ENCODE measurements at regions not wholly inside any gene's neighbourhood (a gene's known extent, or its start where the extent isn't known, plus 50 kb on each side); places are given as distances from the start of the nearest gene placed in this dataset.

DNA sequence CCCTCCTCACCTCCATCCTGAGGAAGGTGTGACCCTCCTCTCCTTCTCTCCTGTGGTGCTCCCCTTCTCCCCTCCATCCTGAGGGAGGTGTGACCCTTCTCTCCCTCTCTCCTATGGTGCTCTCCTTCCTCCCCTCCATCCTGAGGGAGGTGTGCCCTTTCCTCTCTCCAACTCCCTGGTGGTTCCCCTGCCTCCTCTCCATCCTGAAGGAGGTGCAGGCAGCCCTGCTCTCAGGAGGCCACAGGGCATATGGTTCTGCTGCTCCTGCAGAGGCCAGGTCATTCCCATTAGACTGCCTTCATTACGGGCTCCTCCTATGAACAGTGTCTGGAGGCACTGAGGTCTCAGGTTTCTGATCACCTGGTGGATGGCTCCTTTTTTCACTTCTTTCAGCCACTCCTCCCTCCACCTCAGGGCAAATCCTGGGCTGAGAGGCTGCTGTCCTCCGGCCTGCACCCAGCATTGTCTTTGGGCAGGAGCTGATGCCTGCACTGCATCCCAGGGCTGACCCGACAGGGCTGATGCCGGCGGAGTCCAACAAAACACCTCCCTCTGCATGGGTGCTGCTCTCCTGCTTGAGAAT, 197.1 kb downstream of the MED10 start:
- H3K27ac ChIP-seq (ENCODE audit: low read depth, low read length): no peak overlapping the region
- H3K9me3 ChIP-seq (ENCODE audit: insufficient read depth, low read depth, low read length): no peaks in the 10 kb centered on the region
- H3K9ac ChIP-seq (ENCODE audit: low read depth, low read length): no peak overlapping the region
- WGBS: 83% methylated on average over 5 of the region's 5 CpGs
- no peaks in the 10 kb centered on the region for H3K27me3 ChIP-seq (ENCODE audit: insufficient read depth, low read length)
- no peaks in the 10 kb centered on the region for H3K36me3 ChIP-seq (ENCODE audit: insufficient read depth, low read length)
- no peak overlapping the region for H3K4me3 ChIP-seq (ENCODE audit: low read length)
- no peaks in the 10 kb centered on the region for H3K4me1 ChIP-seq (ENCODE audit: insufficient read depth, low read length)

DNA sequence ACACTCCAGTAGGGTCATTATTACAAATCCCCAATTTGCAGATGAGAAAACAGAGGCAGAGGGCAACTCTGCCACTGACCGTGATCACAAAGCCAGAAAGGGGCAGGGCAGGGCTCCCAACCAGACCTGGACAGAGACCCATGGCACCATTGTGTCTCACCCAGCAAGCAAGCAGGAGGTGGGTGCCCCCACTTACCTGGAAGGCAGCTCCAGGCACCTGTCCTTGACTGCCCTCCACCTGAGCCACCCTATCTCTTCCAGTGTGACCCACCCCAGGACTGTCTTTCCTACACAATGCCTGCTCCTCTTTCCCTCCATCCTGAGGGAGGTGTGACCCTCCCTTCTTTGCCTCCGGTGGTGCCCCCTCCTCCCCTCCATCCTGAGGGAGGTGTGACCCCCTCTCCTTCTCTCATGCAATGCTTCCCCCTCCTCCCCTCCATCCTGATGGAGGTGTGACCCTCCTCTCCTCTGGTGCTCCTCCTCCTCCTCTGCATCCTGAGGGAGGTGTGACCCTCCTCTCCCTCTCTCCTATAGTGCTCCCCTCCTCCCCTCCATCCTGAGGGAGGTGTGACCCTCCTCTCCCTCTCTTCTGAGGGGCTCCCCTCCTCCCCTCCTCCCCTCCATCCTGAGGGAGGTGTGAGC, 198.0 kb downstream of the MED10 start:
- Histone ChIP-seq H3K9me3 (ENCODE audit: insufficient read depth, low read depth, low read length) (no peaks in the 10 kb centered on the region), H3K4me1 (ENCODE audit: insufficient read depth, low read length) (no peaks in the 10 kb centered on the region), H3K27me3 (ENCODE audit: insufficient read depth, low read length) (no peaks in the 10 kb centered on the region), H3K4me3 (ENCODE audit: low read length) (no peak overlapping the region), H3K9ac (ENCODE audit: low read depth, low read length) (no peak overlapping the region), H3K36me3 (ENCODE audit: insufficient read depth, low read length) (no peaks in the 10 kb centered on the region), H3K27ac (ENCODE audit: low read depth, low read length) (no peak overlapping the region)
- WGBS: 78% methylated on average over 2 of the region's 2 CpGs

DNA sequence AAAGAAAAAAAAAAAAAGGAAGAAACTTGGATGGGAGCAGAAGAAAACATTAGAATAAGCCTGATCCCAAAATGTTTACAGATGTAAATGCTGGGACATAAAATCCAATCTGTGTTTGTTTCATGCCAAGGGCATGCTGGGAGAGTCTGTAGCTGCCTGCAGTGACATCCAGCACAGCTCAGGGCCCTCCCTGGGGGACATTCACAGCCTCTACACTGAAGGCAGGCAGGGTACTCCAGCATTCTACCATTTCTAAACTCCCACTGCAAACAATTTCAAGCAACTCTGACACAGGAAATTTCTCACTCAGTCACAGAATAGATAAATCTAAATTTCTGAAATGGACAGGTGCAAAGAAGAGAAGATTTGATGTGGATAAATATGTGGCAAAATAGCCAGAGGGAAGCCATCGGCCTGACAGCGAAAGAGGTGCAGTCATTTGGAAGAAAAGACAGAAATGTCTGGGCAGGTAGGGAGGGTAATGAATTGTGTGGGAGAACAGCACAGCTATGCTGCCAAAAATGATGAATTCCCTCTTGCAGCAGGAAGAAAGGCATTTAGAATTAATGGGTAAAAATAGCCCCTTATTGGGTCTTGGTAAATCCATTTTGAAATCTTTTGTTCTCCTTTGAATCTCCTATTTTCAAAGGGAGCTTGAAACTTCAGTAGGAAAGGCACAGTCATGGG, 199.4 kb downstream of the MED10 start:
- Histone ChIP-seq H3K9ac (ENCODE audit: low read depth, low read length) (no peak overlapping the region), H3K36me3 (ENCODE audit: insufficient read depth, low read length) (no peaks in the 10 kb centered on the region), H3K4me1 (ENCODE audit: insufficient read depth, low read length) (no peaks in the 10 kb centered on the region), H3K4me3 (ENCODE audit: low read length) (no peak overlapping the region), H3K27ac (ENCODE audit: low read depth, low read length) (no peak overlapping the region), H3K27me3 (ENCODE audit: insufficient read depth, low read length) (no peaks in the 10 kb centered on the region), H3K9me3 (ENCODE audit: insufficient read depth, low read depth, low read length) (no peaks in the 10 kb centered on the region)
- 97% methylated on average over 2 of the region's 2 CpGs for WGBS

- Histone ChIP-seq H3K36me3 (ENCODE audit: insufficient read depth, low read length) (no peaks in the 10 kb centered on the region), H3K27ac (ENCODE audit: low read depth, low read length) (no peak overlapping the region), H3K9ac (ENCODE audit: low read depth, low read length) (no peak overlapping the region), H3K4me3 (ENCODE audit: low read length) (no peak overlapping the region), H3K9me3 (ENCODE audit: insufficient read depth, low read depth, low read length) (no peaks in the 10 kb centered on the region), H3K27me3 (ENCODE audit: insufficient read depth, low read length) (no peaks in the 10 kb centered on the region), H3K4me1 (ENCODE audit: insufficient read depth, low read length) (no peaks in the 10 kb centered on the region)
- WGBS: 98% methylated on average over 4 of the region's 5 CpGs
These were observed 200.4 kb downstream of the MED10 start for GRCh38 chr5:6177926-6178325.

DNA sequence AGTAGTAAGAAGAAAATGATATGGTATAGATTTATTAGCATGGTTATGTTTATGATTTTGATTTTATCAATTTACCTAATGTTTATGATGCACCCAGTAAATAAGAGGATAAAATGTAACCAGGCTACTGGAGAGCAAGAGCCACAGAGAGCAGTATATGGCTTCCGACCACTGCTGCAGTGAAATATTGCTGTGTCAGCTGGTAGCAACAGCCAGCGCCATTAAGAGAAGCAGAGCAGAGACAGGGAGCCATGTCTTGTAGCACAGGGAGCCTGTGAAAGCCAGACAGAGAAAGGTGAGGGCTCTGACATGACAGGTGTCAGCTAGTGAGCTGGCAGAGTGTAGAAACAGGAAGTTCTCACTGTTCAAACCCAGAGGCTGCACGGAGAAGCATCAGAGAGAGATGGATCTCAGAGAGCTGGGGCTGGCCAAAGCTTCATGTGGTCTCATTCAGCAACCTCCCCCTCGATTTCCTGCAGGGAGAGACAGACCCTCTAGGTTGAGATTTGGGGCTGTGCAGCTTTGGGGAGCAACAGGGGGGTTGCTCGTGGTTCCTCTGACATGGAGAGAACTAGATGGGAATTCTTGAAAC, 202.1 kb downstream of the MED10 start:
- no peaks in the 10 kb centered on the region for H3K9me3 ChIP-seq (ENCODE audit: insufficient read depth, low read depth, low read length)
- no peaks in the 10 kb centered on the region for H3K27me3 ChIP-seq (ENCODE audit: insufficient read depth, low read length)
- no peak overlapping the region for H3K4me3 ChIP-seq (ENCODE audit: low read length)
- no peak overlapping the region for H3K9ac ChIP-seq (ENCODE audit: low read depth, low read length)
- H3K27ac ChIP-seq (ENCODE audit: low read depth, low read length): no peak overlapping the region
- no peaks in the 10 kb centered on the region for H3K36me3 ChIP-seq (ENCODE audit: insufficient read depth, low read length)
- WGBS: 87% methylated on average over 5 of the region's 5 CpGs
- H3K4me1 ChIP-seq (ENCODE audit: insufficient read depth, low read length): no peaks in the 10 kb centered on the region

GRCh38 chr5:6175172-6175854, 203.0 kb downstream of the MED10 start:
- H3K4me3 ChIP-seq (ENCODE audit: low read length): no peak overlapping the region
- WGBS: 93% methylated on average over 6 of the region's 6 CpGs
- no peak overlapping the region for H3K27ac ChIP-seq (ENCODE audit: low read depth, low read length)
- no peaks in the 10 kb centered on the region for H3K36me3 ChIP-seq (ENCODE audit: insufficient read depth, low read length)
- no peak overlapping the region for H3K9ac ChIP-seq (ENCODE audit: low read depth, low read length)
- no peaks in the 10 kb centered on the region for H3K9me3 ChIP-seq (ENCODE audit: insufficient read depth, low read depth, low read length)
- no peaks in the 10 kb centered on the region for H3K4me1 ChIP-seq (ENCODE audit: insufficient read depth, low read length)
- H3K27me3 ChIP-seq (ENCODE audit: insufficient read depth, low read length): no peaks in the 10 kb centered on the region

DNA sequence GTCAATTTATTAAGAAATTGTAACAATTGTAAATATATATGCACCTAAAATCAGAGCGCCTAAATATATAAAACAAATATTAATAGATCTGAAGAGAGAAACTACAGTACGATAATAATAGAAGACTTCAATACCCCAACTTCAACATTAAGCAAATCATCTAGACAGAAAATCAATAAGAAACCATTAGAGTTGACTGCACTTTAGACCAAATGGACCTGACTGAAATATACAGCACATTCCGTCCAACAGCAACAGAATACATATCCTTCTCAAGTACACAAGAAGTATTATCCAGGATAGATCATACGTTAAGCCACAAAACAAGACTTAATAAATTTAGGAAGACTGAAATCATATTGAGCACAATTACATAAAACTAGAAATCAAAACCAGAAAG, 208.7 kb downstream of the MED10 start:
- no peak overlapping the region for H3K4me3 ChIP-seq (ENCODE audit: low read length)
- H3K27ac ChIP-seq (ENCODE audit: low read depth, low read length): no peak overlapping the region
- H3K36me3 ChIP-seq (ENCODE audit: insufficient read depth, low read length): no peaks in the 10 kb centered on the region
- 87% methylated on average over 4 of the region's 4 CpGs for WGBS
- no peak overlapping the region for H3K9ac ChIP-seq (ENCODE audit: low read depth, low read length)
- H3K27me3 ChIP-seq (ENCODE audit: insufficient read depth, low read length): no peaks in the 10 kb centered on the region
- H3K4me1 ChIP-seq (ENCODE audit: insufficient read depth, low read length): no peaks in the 10 kb centered on the region
- H3K9me3 ChIP-seq (ENCODE audit: insufficient read depth, low read depth, low read length): no peaks in the 10 kb centered on the region

DNA sequence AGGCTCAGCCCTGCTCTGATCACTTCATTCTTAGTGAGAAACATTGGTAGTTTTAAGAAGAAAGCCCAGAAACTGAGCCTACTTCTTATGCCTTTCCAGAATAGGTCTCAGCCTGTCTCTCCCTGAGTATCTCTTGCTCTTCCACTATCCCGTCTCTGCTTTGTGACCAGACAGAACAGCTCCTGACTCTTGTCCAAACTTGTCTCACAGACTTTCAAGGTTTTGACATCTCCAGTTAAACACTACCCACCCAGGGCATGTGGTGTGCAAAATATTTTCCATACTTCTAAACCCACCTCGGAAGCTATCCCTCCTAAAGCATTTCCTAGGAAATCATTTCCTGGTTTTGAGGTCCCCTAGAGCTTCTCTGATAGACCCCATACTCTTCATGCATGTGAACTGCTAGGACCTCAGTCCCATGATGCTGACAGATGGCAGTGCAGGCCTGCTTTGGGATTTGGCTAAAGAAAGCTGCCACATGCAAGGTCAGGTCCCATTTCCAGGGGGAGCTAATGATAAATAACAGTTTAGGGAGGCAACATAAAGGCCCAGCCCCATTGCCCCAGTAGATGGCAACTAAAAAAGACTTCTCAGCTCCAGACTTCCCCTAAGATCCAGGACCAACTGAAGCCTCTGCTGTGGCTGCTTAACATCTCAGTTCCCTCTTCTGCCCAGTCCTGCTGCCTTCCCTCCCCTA, 211.5 kb downstream of the MED10 start:
- no peaks in the 10 kb centered on the region for H3K36me3 ChIP-seq (ENCODE audit: insufficient read depth, low read length)
- H3K9me3 ChIP-seq (ENCODE audit: insufficient read depth, low read depth, low read length): no peaks in the 10 kb centered on the region
- no peaks in the 10 kb centered on the region for H3K27me3 ChIP-seq (ENCODE audit: insufficient read depth, low read length)
- 95% methylated on average over 2 of the region's 2 CpGs for WGBS
- H3K9ac ChIP-seq (ENCODE audit: low read depth, low read length): no peak overlapping the region
- no peak overlapping the region for H3K27ac ChIP-seq (ENCODE audit: low read depth, low read length)
- no peak overlapping the region for H3K4me3 ChIP-seq (ENCODE audit: low read length)
- H3K4me1 ChIP-seq (ENCODE audit: insufficient read depth, low read length): 0 out of 2 replicates have a peak, but pooled peaks cover 3% of the 10 kb centered on the region

GRCh38 chr5:6163913-6164312, 214.4 kb downstream of the MED10 start:
- Histone ChIP-seq H3K4me3 (ENCODE audit: low read length) (no peak overlapping the region), H3K4me1 (ENCODE audit: insufficient read depth, low read length) (peaks cover 9% of the 10 kb centered on the region; the same call in 1 of the 2 replicates), H3K36me3 (ENCODE audit: insufficient read depth, low read length) (no peaks in the 10 kb centered on the region), H3K27me3 (ENCODE audit: insufficient read depth, low read length) (no peaks in the 10 kb centered on the region), H3K9ac (ENCODE audit: low read depth, low read length) (no peak overlapping the region), H3K9me3 (ENCODE audit: insufficient read depth, low read depth, low read length) (no peaks in the 10 kb centered on the region), H3K27ac (ENCODE audit: low read depth, low read length) (no peak overlapping the region)
- WGBS: 90% methylated on average over 6 of the region's 6 CpGs

GRCh38 chr5:6162175-6162574, 216.2 kb downstream of the MED10 start:
- no peaks in the 10 kb centered on the region for H3K27me3 ChIP-seq (ENCODE audit: insufficient read depth, low read length)
- H3K9ac ChIP-seq (ENCODE audit: low read depth, low read length): no peak overlapping the region
- H3K4me3 ChIP-seq (ENCODE audit: low read length): no peak overlapping the region
- no peaks in the 10 kb centered on the region for H3K9me3 ChIP-seq (ENCODE audit: insufficient read depth, low read depth, low read length)
- peaks cover 9% of the 10 kb centered on the region; the same call in 1 of the 2 replicates for H3K4me1 ChIP-seq (ENCODE audit: insufficient read depth, low read length)
- 96% methylated on average over 1 of the region's 1 CpG for WGBS
- no peaks in the 10 kb centered on the region for H3K36me3 ChIP-seq (ENCODE audit: insufficient read depth, low read length)
- no peak overlapping the region for H3K27ac ChIP-seq (ENCODE audit: low read depth, low read length)

All from HUES64 (cell line).